Activated CD4-positive, alpha-beta T cell treated with anti-CD3 and anti-CD28 coated beads, Interleukin-2, amount 50 U/mL, for 16 hours (primary cell): ENCODE measurements at regions not wholly inside any gene's neighbourhood (a gene's known extent, or its start where the extent isn't known, plus 50 kb on each side); places are given as distances from the start of the nearest gene placed in this dataset.
"Not testable (repeated sequence)": the region's sequence is repeated elsewhere in the genome, so short reads cannot be mapped to it uniquely, and the experiment has no call there.

Experiments used
- DNase-seq: peaks from one replicate; pipeline ENCODE4 v3.0.0-alpha.2; 2020

GRCh38 chr1:145553795-145554194, 54.0 kb upstream of the GPR89A start:
- DNase-seq, result not testable (repeated sequence)

GRCh38 chr1:145545055-145545454, 62.7 kb upstream of the GPR89A start:
- DNase-seq, result no peak

- DNase-seq, result not testable (repeated sequence)
Measured at GRCh38 chr1:145541685-145542084, 66.1 kb upstream of the GPR89A start.

- DNase-seq, result not testable (repeated sequence)
Measured at GRCh38 chr1:145541246-145541645, 66.5 kb upstream of the GPR89A start.

GRCh38 chr1:145538118-145538882, 69.5 kb upstream of the GPR89A start:
- DNase-seq, result not testable (repeated sequence)

- DNase-seq, result not testable (repeated sequence)
Measured at GRCh38 chr1:145537003-145537402, 70.8 kb upstream of the GPR89A start.

GRCh38 chr1:145535461-145535860, 72.3 kb upstream of the GPR89A start:
- DNase-seq, result not testable (repeated sequence)

GRCh38 chr1:145528068-145528564, 79.7 kb upstream of the GPR89A start:
- DNase-seq, result not testable (repeated sequence)

GRCh38 chr1:145520159-145520558, 87.6 kb upstream of the GPR89A start:
- DNase-seq, result not testable (repeated sequence)

GRCh38 chr1:145519302-145519701, 88.5 kb upstream of the GPR89A start:
- not testable (repeated sequence) for DNase-seq

- DNase-seq, result not testable (repeated sequence)
Measured at GRCh38 chr1:145513017-145513416, 87.6 kb upstream of the NBPF20 start.

GRCh38 chr1:145508053-145508452, 82.7 kb upstream of the NBPF20 start:
- DNase-seq, result not testable (repeated sequence)

GRCh38 chr1:145505663-145506647, 80.6 kb upstream of the NBPF20 start:
- not testable (repeated sequence) for DNase-seq

GRCh38 chr1:145504834-145505413, 79.5 kb upstream of the NBPF20 start:
- DNase-seq, result not testable (repeated sequence)

GRCh38 chr1:145504310-145504709, 78.9 kb upstream of the NBPF20 start:
- not testable (repeated sequence) for DNase-seq

- DNase-seq, result not testable (repeated sequence)
Measured at GRCh38 chr1:145500251-145500650, 74.8 kb upstream of the NBPF20 start.

- DNase-seq, result not testable (repeated sequence)
Measured at GRCh38 chr1:145495077-145495871, 69.9 kb upstream of the NBPF20 start.

GRCh38 chr1:145488193-145488933, 63.0 kb upstream of the NBPF20 start:
- DNase-seq, result not testable (repeated sequence)

- not testable (repeated sequence) for DNase-seq
Measured at GRCh38 chr1:145487156-145487555, 61.8 kb upstream of the NBPF20 start.

GRCh38 chr1:145484257-145484656, 58.9 kb upstream of the NBPF20 start:
- DNase-seq, result not testable (repeated sequence)

GRCh38 chr1:145482214-145482860, 56.9 kb upstream of the NBPF20 start:
- not testable (repeated sequence) for DNase-seq
